ENCODE measurements at regions not wholly inside any gene's neighbourhood (a gene's known extent, or its start where the extent isn't known, plus 50 kb on each side); places are given as distances from the start of the nearest gene placed in this dataset.
"Not testable (repeated sequence)": the region's sequence is repeated elsewhere in the genome, so short reads cannot be mapped to it uniquely, and the experiment has no call there.

GRCh38 chr5:54787910-54788309 lies 197.5 kb downstream of the ESM1 start:
- not testable (repeated sequence) for TF ChIP-seq CTCF (conservative IDR thresholded peaks at IDR 0.05; ENCODE audit: low read length); EZH2phosphoT487 (IDR thresholded peaks at IDR 0.05; ENCODE audit: borderline replicate concordance, low read depth, low read length)
